ENCODE measurements at regions not wholly inside any gene's neighbourhood (a gene's known extent, or its start where the extent isn't known, plus 50 kb on each side); places are given as distances from the start of the nearest gene placed in this dataset.
"Not testable (repeated sequence)": the region's sequence is repeated elsewhere in the genome, so short reads cannot be mapped to it uniquely, and the experiment has no call there.

GRCh38 chr5:62240494-62240893 lies 65.5 kb upstream of the KIF2A start:
- WGBS, 2 donors = 97% methylated on average over 3 of the region's 3 CpGs
- intact Hi-C loops (cut with DNase I; ENCODE audit: low total_unique reads); DNase-seq; H3K36me3 ChIP-seq (ENCODE audit: low read depth, missing control alignments); H3K4me1 ChIP-seq; H3K4me3 ChIP-seq; H3K27me3 ChIP-seq; H3K9me3 ChIP-seq; H3K27ac ChIP-seq: not testable (repeated sequence)

- H3K27ac ChIP-seq; intact Hi-C loops (cut with DNase I; ENCODE audit: low total_unique reads); H3K36me3 ChIP-seq (ENCODE audit: low read depth, missing control alignments); H3K9me3 ChIP-seq; H3K4me1 ChIP-seq; H3K4me3 ChIP-seq; H3K27me3 ChIP-seq; DNase-seq: not testable (repeated sequence)
- WGBS, 2 donors = 80% methylated on average over 5 of the region's 5 CpGs
Measured at GRCh38 chr5:62242000-62242399, 64.0 kb upstream of the KIF2A start.

- H3K9me3 ChIP-seq; DNase-seq; intact Hi-C loops (cut with DNase I; ENCODE audit: low total_unique reads); H3K4me3 ChIP-seq; H3K27ac ChIP-seq; H3K27me3 ChIP-seq; H3K36me3 ChIP-seq (ENCODE audit: low read depth, missing control alignments); H3K4me1 ChIP-seq: not testable (repeated sequence)
- 95 to 96% methylated on average over 2 of the region's 2 CpGs for WGBS, 2 donors
Measured at GRCh38 chr5:62243046-62243445, 63.0 kb upstream of the KIF2A start.

- H3K27me3 ChIP-seq; DNase-seq; H3K9me3 ChIP-seq; H3K27ac ChIP-seq; H3K4me3 ChIP-seq; H3K4me1 ChIP-seq; H3K36me3 ChIP-seq (ENCODE audit: low read depth, missing control alignments); intact Hi-C loops (cut with DNase I; ENCODE audit: low total_unique reads): not testable (repeated sequence)
- 93 to 95% methylated on average over 6 of the region's 6 CpGs for WGBS, 2 donors
Measured at GRCh38 chr5:62248192-62248591, 57.8 kb upstream of the KIF2A start.

- H3K36me3 ChIP-seq (ENCODE audit: low read depth, missing control alignments); H3K4me1 ChIP-seq; intact Hi-C loops (cut with DNase I; ENCODE audit: low total_unique reads); H3K27ac ChIP-seq; H3K4me3 ChIP-seq; DNase-seq; H3K27me3 ChIP-seq; H3K9me3 ChIP-seq: not testable (repeated sequence)
- WGBS, 2 donors = 79 to 81% methylated on average over 3 of the region's 3 CpGs
Measured at GRCh38 chr5:62250085-62250484, 55.9 kb upstream of the KIF2A start.

GRCh38 chr5:62250919-62251318 lies 55.1 kb upstream of the KIF2A start:
- WGBS, 2 donors = 94 to 96% methylated on average over 4 of the region's 4 CpGs
- H3K4me3 ChIP-seq; H3K36me3 ChIP-seq (ENCODE audit: low read depth, missing control alignments); H3K27ac ChIP-seq; H3K27me3 ChIP-seq; H3K9me3 ChIP-seq; H3K4me1 ChIP-seq; DNase-seq; intact Hi-C loops (cut with DNase I; ENCODE audit: low total_unique reads): not testable (repeated sequence)

GRCh38 chr5:62252519-62252918 lies 53.5 kb upstream of the KIF2A start:
- H3K4me3 ChIP-seq; H3K27me3 ChIP-seq; H3K9me3 ChIP-seq; intact Hi-C loops (cut with DNase I; ENCODE audit: low total_unique reads); H3K4me1 ChIP-seq; H3K36me3 ChIP-seq (ENCODE audit: low read depth, missing control alignments); H3K27ac ChIP-seq; DNase-seq: not testable (repeated sequence)
- WGBS, 2 donors = 88 to 93% methylated on average over 2 of the region's 2 CpGs

- H3K4me3 ChIP-seq; intact Hi-C loops (cut with DNase I; ENCODE audit: low total_unique reads): not testable (repeated sequence)
- 88 to 97% methylated on average over 1 of the region's 1 CpG for WGBS, 2 donors
Measured at GRCh38 chr5:62255551-62255950, 50.5 kb upstream of the KIF2A start.

GRCh38 chr5:62256161-62257019 lies 49.6 kb upstream of the KIF2A start:
- intact Hi-C loops (cut with DNase I; ENCODE audit: low total_unique reads) = no loop called here
- no peaks in the 10 kb centered on the region for H3K4me1 ChIP-seq
- 40 to 42% methylated on average over 7 to 8 of the region's 8 CpGs for WGBS, 2 donors
- TF ChIP-seq POLR2A (IDR thresholded peaks at IDR 0.05) (no peak), CTCF (IDR thresholded peaks at IDR 0.05) (no peak)
- H3K27me3 ChIP-seq = no peaks in the 10 kb centered on the region
- no peaks in the 10 kb centered on the region for H3K36me3 ChIP-seq (ENCODE audit: low read depth, missing control alignments)
- DNase-seq = no peak
- no peak overlapping the region for H3K4me3 ChIP-seq
- no peaks in the 10 kb centered on the region for H3K9me3 ChIP-seq
- no peak overlapping the region for H3K27ac ChIP-seq

More at GRCh38 chr5:62255551-62255950, 50.5 kb upstream of the KIF2A start:
- not testable (repeated sequence) for H3K27ac ChIP-seq; H3K27me3 ChIP-seq; H3K4me1 ChIP-seq; H3K36me3 ChIP-seq (ENCODE audit: low read depth, missing control alignments); H3K9me3 ChIP-seq; DNase-seq

Data from testis (tissue), 2 donors.